ENCODE measurements at regions not wholly inside any gene's neighbourhood (a gene's known extent, or its start where the extent isn't known, plus 50 kb on each side); places are given as distances from the start of the nearest gene placed in this dataset.

- no peak for DNase-seq
Observed at GRCh38 chr6:11290027-11290426, 57.6 kb upstream of the NEDD9 start.

- no peak for DNase-seq
Observed at GRCh38 chr6:11288065-11288464, 55.6 kb upstream of the NEDD9 start.

GRCh38 chr6:11284996-11285395 is 52.5 kb upstream of the NEDD9 start:
- DNase-seq = no peak

- no peak for DNase-seq
Observed at GRCh38 chr6:11283629-11284028, 51.2 kb upstream of the NEDD9 start.

- DNase-seq = no peak
Observed at GRCh38 chr6:11282875-11283274, 50.4 kb upstream of the NEDD9 start.
